Chondrocyte (in vitro differentiated cells): ENCODE measurements at regions not wholly inside any gene's neighbourhood (a gene's known extent, or its start where the extent isn't known, plus 50 kb on each side); places are given as distances from the start of the nearest gene placed in this dataset.

Source experiments
- DNase-seq: peaks from one replicate; pipeline ENCODE4 v3.0.0; 2021; ENCODE audit warnings: mixed read lengths, low spot score
- H3K27ac Mint-ChIP-seq: one replicate; pipeline ENCODE4 v1.8.0; 2021; ENCODE audit warnings: mild to moderate bottlenecking, moderate library complexity, mixed read lengths; ENCODE audit not compliant: unreplicated experiment
- H3K27me3 Mint-ChIP-seq: 2 replicates; pipeline ENCODE4 v1.8.0; 2021; ENCODE audit warnings: low read depth, mixed read lengths
- H3K36me3 Mint-ChIP-seq: 2 replicates; pipeline ENCODE4 v1.8.0; 2021; ENCODE audit warnings: low read depth, mixed read lengths
- H3K4me1 Mint-ChIP-seq: 2 replicates; pipeline ENCODE4 v1.8.0; 2021; ENCODE audit warnings: low read depth, mild to moderate bottlenecking, mixed read lengths
- H3K4me3 Mint-ChIP-seq: one replicate; pipeline ENCODE4 v1.8.0; 2021; ENCODE audit warnings: mild to moderate bottlenecking, moderate library complexity, mixed read lengths; ENCODE audit not compliant: unreplicated experiment
- H3K9me3 Mint-ChIP-seq: 2 replicates; pipeline ENCODE4 v1.8.0; 2021; ENCODE audit warnings: low read depth, mixed read lengths
- CTCF ChIP-seq: fragments of 200-600 bp; sonication (generic); IDR thresholded peaks from 2 replicates; pipeline ENCODE4 v1.5.0; 2021; ENCODE audit warnings: antibody characterized with exemption, mild to moderate bottlenecking, moderate library complexity

- Mint-ChIP-seq H3K27me3 (no peaks in the 10 kb centered on the region), H3K27ac (no peak overlapping the region), H3K4me1 (peaks cover 23% of the 10 kb centered on the region), H3K4me3 (no peak overlapping the region), H3K9me3 (peaks cover 8% of the 10 kb centered on the region), H3K36me3 (no peaks in the 10 kb centered on the region)
- TF ChIP-seq CTCF: no peak
- no peak for DNase-seq
Measured at GRCh38 chr6:134691180-134691579, 258.7 kb downstream of the ALDH8A1 start.

GRCh38 chr6:134690048-134690447 is 259.9 kb downstream of the ALDH8A1 start:
- no peak for TF ChIP-seq CTCF
- no peak for DNase-seq
- Mint-ChIP-seq H3K4me1 (peaks cover 31% of the 10 kb centered on the region), H3K36me3 (no peaks in the 10 kb centered on the region), H3K9me3 (peaks cover 3% of the 10 kb centered on the region), H3K27ac (no peak overlapping the region), H3K4me3 (no peak overlapping the region), H3K27me3 (no peaks in the 10 kb centered on the region)

- Mint-ChIP-seq H3K27me3 (no peaks in the 10 kb centered on the region), H3K9me3 (no peaks in the 10 kb centered on the region), H3K4me1 (peaks cover 35% of the 10 kb centered on the region), H3K27ac (no peak overlapping the region), H3K36me3 (no peaks in the 10 kb centered on the region), H3K4me3 (no peak overlapping the region)
- no peak for TF ChIP-seq CTCF
- DNase-seq: no peak
Measured at GRCh38 chr6:134689641-134690040, 260.3 kb downstream of the ALDH8A1 start.

- H3K9me3 Mint-ChIP-seq: no peaks in the 10 kb centered on the region
- H3K27me3 Mint-ChIP-seq: no peaks in the 10 kb centered on the region
- no peaks in the 10 kb centered on the region for H3K36me3 Mint-ChIP-seq
- TF ChIP-seq CTCF: no peak
- H3K4me3 Mint-ChIP-seq: no peak overlapping the region
- DNase-seq: no peak
- peaks cover 39% of the 10 kb centered on the region for H3K4me1 Mint-ChIP-seq
- H3K27ac Mint-ChIP-seq: peak overlapping the region; percentile 20
Measured at GRCh38 chr6:134689177-134689576, 260.7 kb downstream of the ALDH8A1 start.

- no peak overlapping the region for H3K27ac Mint-ChIP-seq
- DNase-seq: no peak
- H3K36me3 Mint-ChIP-seq: no peaks in the 10 kb centered on the region
- peaks cover 41% of the 10 kb centered on the region for H3K4me1 Mint-ChIP-seq
- H3K9me3 Mint-ChIP-seq: no peaks in the 10 kb centered on the region
- no peak for TF ChIP-seq CTCF
- no peaks in the 10 kb centered on the region for H3K27me3 Mint-ChIP-seq
- H3K4me3 Mint-ChIP-seq: no peak overlapping the region
Measured at GRCh38 chr6:134686071-134686470, 263.8 kb downstream of the ALDH8A1 start.
